SK-N-SH (cell line): ENCODE measurements at regions not wholly inside any gene's neighbourhood (a gene's known extent, or its start where the extent isn't known, plus 50 kb on each side); places are given as distances from the start of the nearest gene placed in this dataset.

Experiments used
- CTCF ChIA-PET: fragments of 300-600, 350-600 bp; formaldehyde crosslinking; extraction: SDS; loops from one replicate; lab custom pipeline; 2021; lab: Yijun Ruan, JAX
- POLR2A ChIA-PET: fragments of 350-600 bp; sonication (Branson Sonifier 250); formaldehyde crosslinking; extraction: SDS; loops from one replicate; lab custom pipeline; 2020; ENCODE audit warnings: antibody characterized with exemption, inconsistent platforms; lab: Yijun Ruan, JAX
- DNase-seq: peaks from one replicate; pipeline ENCODE4 v3.0.0; 2012
- H2AFZ ChIP-seq: fragments of 200-600 bp; sonication (generic); 2 replicates; pipeline ENCODE4 v1.8.1; 2016; ENCODE audit warnings: antibody characterized with exemption, mild to moderate bottlenecking, low read depth
- H3F3A ChIP-seq: fragments of 200-600 bp; sonication (generic); replicated peaks from 2 replicates; pipeline ENCODE3; 2016; ENCODE audit warnings: antibody characterized with exemption, mild to moderate bottlenecking; ENCODE audit not compliant: insufficient read depth
- H3K27ac ChIP-seq, 2 experiments: fragments of 200-500 bp in 1 of 2; fragments of 200-600 bp in 1 of 2; sonication (Bioruptor generic) in 1 of 2; sonication (generic), shearing (Covaris generic) in 1 of 2; 2 replicates each; pipeline versions ENCODE4 v1.5.1 to v1.6.1; 2014 to 2016; ENCODE audit warnings: low read depth in 2 of 2, inconsistent platforms in 1 of 2, low read length in 1 of 2, mild to moderate bottlenecking in 1 of 2, mixed read lengths in 1 of 2
- H3K27me3 ChIP-seq: fragments of 200-600 bp; sonication (generic), shearing (Covaris generic); 2 replicates; pipeline ENCODE4 v1.6.1; 2016; ENCODE audit warnings: mixed run types; ENCODE audit not compliant: insufficient read depth
- H3K36me3 ChIP-seq, 2 experiments: fragments of 200-500 bp in 1 of 2; fragments of 200-600 bp in 1 of 2; sonication (Bioruptor generic) in 1 of 2; sonication (generic) in 1 of 2; replicated peaks in 1 of 2; 2 replicates each; pipeline versions ENCODE3 to v1.5.1; 2014 to 2016; ENCODE audit warnings: low read length in 1 of 2, mild to moderate bottlenecking in 1 of 2; ENCODE audit not compliant: insufficient read depth in 2 of 2, control insufficient read depth in 1 of 2
- H3K4me1 ChIP-seq, 2 experiments: fragments of 200-500 bp in 1 of 2; fragments of 200-600 bp in 1 of 2; sonication (Bioruptor generic) in 1 of 2; sonication (generic), shearing (Covaris generic) in 1 of 2; 2 replicates each; pipeline versions ENCODE4 v1.5.1 to v1.6.1; 2014 to 2016; ENCODE audit warnings: low read depth in 1 of 2, low read length in 1 of 2, mixed run types in 1 of 2; ENCODE audit not compliant: insufficient read depth in 2 of 2, control insufficient read depth in 1 of 2
- H3K4me2 ChIP-seq: fragments of 200-600 bp; sonication (generic), shearing (Covaris generic); 2 replicates; pipeline ENCODE4 v1.6.1; 2017; ENCODE audit warnings: mixed run types
- H3K4me3 ChIP-seq, 2 experiments: fragments of 200-500 bp in 1 of 2; fragments of 200-600 bp in 1 of 2; sonication (Bioruptor generic) in 1 of 2; sonication (generic), shearing (Covaris generic) in 1 of 2; 2 replicates each; pipeline versions ENCODE4 v1.5.1 to v1.8.1; 2014 to 2016; ENCODE audit warnings: low read depth in 2 of 2, inconsistent platforms in 1 of 2, low read length in 1 of 2, mild to moderate bottlenecking in 1 of 2, mixed read lengths in 1 of 2, moderate library complexity in 1 of 2
- H3K79me2 ChIP-seq: fragments of 200-600 bp; sonication (generic); 2 replicates; pipeline ENCODE4 v1.8.1; 2017; ENCODE audit warnings: mild to moderate bottlenecking; ENCODE audit not compliant: insufficient read depth
- H3K9ac ChIP-seq: fragments of 200-600 bp; sonication (generic); 2 replicates; pipeline ENCODE4 v1.6.1; 2017; ENCODE audit warnings: mixed run types
- H3K9me2 ChIP-seq: fragments of 200-600 bp; sonication (generic); 2 replicates; pipeline ENCODE4 v1.6.1; 2017; ENCODE audit warnings: mixed run types
- H3K9me3 ChIP-seq: fragments of 200-600 bp; sonication (generic); 2 replicates; pipeline ENCODE4 v1.6.1; 2017; ENCODE audit warnings: mixed run types, mild to moderate bottlenecking, moderate library complexity
- H4K20me1 ChIP-seq: fragments of 200-600 bp; sonication (generic); 2 replicates; pipeline ENCODE4 v1.6.1; 2017; ENCODE audit warnings: mild to moderate bottlenecking, mixed run types; ENCODE audit not compliant: insufficient read depth
- CHD2 ChIP-seq: fragments of 150-350 bp; IDR thresholded peaks from 2 replicates; pipeline ENCODE4 v1.6.1; 2018; ENCODE audit warnings: low read length; ENCODE audit not compliant: partially characterized antibody
- CTCF ChIP-seq: fragments of 200-600 bp; sonication (generic); IDR thresholded peaks from 2 replicates; pipeline ENCODE4 v1.6.1; 2017; ENCODE audit warnings: antibody characterized with exemption, mild to moderate bottlenecking, moderate library complexity
- EZH2phosphoT487 ChIP-seq: fragments of 200-600 bp; sonication (generic); IDR thresholded peaks from 2 replicates; pipeline ENCODE4 v1.6.1; 2017; ENCODE audit warnings: low read depth, mixed run types, mild to moderate bottlenecking, antibody characterized with exemption, moderate library complexity, borderline replicate concordance
- FOXM1 ChIP-seq: IDR thresholded peaks from 2 replicates; pipeline ENCODE4 v1.4.0; 2012; ENCODE audit warnings: low read depth, mild to moderate bottlenecking
- GATA2 ChIP-seq: sonication (generic); formaldehyde crosslinking; IDR thresholded peaks from 2 replicates; pipeline ENCODE4 v1.5.0; 2020; ENCODE audit warnings: mild to moderate bottlenecking, missing genetic modification reagents
- IRF3 ChIP-seq: fragments of 150-350 bp; IDR thresholded peaks from 2 replicates; pipeline ENCODE4 v1.6.1; 2016; ENCODE audit warnings: mild to moderate bottlenecking, low read depth, low read length
- NFIC ChIP-seq: IDR thresholded peaks from 2 replicates; pipeline ENCODE4 v1.4.0; 2012; ENCODE audit warnings: borderline replicate concordance
- NRF1 ChIP-seq: IDR thresholded peaks from 2 replicates; pipeline ENCODE4 v1.6.1; 2012; ENCODE audit warnings: low read depth, mild to moderate bottlenecking, low read length
- PBX3 ChIP-seq: IDR thresholded peaks from 2 replicates; pipeline ENCODE4; 2012
- POLR2AphosphoS5 ChIP-seq: IDR thresholded peaks from 2 replicates; pipeline ENCODE4 v1.6.1; 2012; ENCODE audit warnings: low read depth, low read length
- REST ChIP-seq: IDR thresholded peaks from 2 replicates; pipeline ENCODE4 v1.6.1; 2012; ENCODE audit warnings: mild to moderate bottlenecking, low read depth, low read length, moderate library complexity
- RFX5 ChIP-seq: IDR thresholded peaks from 2 replicates; pipeline ENCODE4 v1.6.1; 2012; ENCODE audit warnings: mild to moderate bottlenecking, improper control_type of control experiment, low read length
- RXRA ChIP-seq: IDR thresholded peaks from 2 replicates; pipeline ENCODE4 v1.4.0; 2012; ENCODE audit warnings: low read depth, mild to moderate bottlenecking, borderline replicate concordance
- SIN3A ChIP-seq: IDR thresholded peaks from 2 replicates; pipeline ENCODE4 v1.6.1; 2012; ENCODE audit warnings: low read depth, mild to moderate bottlenecking, low read length, moderate library complexity, borderline replicate concordance
- TAF1 ChIP-seq: IDR thresholded peaks from 2 replicates; pipeline ENCODE4 v1.6.1; 2012; ENCODE audit warnings: low read depth, mild to moderate bottlenecking, low read length, moderate library complexity, borderline replicate concordance
- TEAD4 ChIP-seq: IDR thresholded peaks from 2 replicates; pipeline ENCODE4 v1.4.0; 2012; ENCODE audit warnings: mild to moderate bottlenecking, borderline replicate concordance; ENCODE audit not compliant: insufficient read depth
- USF2 ChIP-seq: fragments of 150-350 bp; IDR thresholded peaks from 2 replicates; pipeline ENCODE4 v1.6.1; 2017; ENCODE audit warnings: antibody characterized with exemption, low read length, low read depth, borderline replicate concordance
- WGBS: methylation state at CpG from one replicate; pipeline ENCODE4 v1.1.6; 2017; ENCODE audit warnings: low lambda C conversion rate; 5-methylcytosine and 5-hydroxymethylcytosine counted together
- TF ChIP-seq, protein P1 (sequence below): IDR thresholded peaks from 2 replicates; pipeline ENCODE4 v1.4.0; 2012; ENCODE audit warnings: low read depth, borderline replicate concordance

GRCh38 chr7:153401795-153402720 is 642.5 kb downstream of the ACTR3B start:
- Histone ChIP-seq H3K27me3 (no peaks in the 10 kb centered on the region), H3K36me3 (no peaks in the 10 kb centered on the region), H3K4me3 (no peak overlapping the region), H3K9me2 (no peaks in the 10 kb centered on the region), H3K79me2 (no peaks in the 10 kb centered on the region), H3K4me1 (no peaks in the 10 kb centered on the region), H3K9me3 (no peaks in the 10 kb centered on the region), H2AFZ (no peak overlapping the region), H4K20me1 (no peaks in the 10 kb centered on the region), H3K9ac (no peak overlapping the region), H3K27ac (no peak overlapping the region), H3F3A (no peaks in the 10 kb centered on the region), H3K4me2 (no peak overlapping the region)
- WGBS: 9% methylated on average over 9 of the region's 9 CpGs
- ChIA-PET CTCF (no interaction called here), POLR2A (no interaction called here)
- no peak for DNase-seq
- TF ChIP-seq GATA2 (CRISPR knock-in tag): no peak
- TF ChIP-seq TAF1: no peak
- no peak for TF ChIP-seq FOXM1
- no peak for TF ChIP-seq SIN3A
- no peak for TF ChIP-seq RXRA
- TF ChIP-seq TEAD4: no peak
- TF ChIP-seq REST: no peak
- no peak for TF ChIP-seq USF2
- TF ChIP-seq, protein P1, sequence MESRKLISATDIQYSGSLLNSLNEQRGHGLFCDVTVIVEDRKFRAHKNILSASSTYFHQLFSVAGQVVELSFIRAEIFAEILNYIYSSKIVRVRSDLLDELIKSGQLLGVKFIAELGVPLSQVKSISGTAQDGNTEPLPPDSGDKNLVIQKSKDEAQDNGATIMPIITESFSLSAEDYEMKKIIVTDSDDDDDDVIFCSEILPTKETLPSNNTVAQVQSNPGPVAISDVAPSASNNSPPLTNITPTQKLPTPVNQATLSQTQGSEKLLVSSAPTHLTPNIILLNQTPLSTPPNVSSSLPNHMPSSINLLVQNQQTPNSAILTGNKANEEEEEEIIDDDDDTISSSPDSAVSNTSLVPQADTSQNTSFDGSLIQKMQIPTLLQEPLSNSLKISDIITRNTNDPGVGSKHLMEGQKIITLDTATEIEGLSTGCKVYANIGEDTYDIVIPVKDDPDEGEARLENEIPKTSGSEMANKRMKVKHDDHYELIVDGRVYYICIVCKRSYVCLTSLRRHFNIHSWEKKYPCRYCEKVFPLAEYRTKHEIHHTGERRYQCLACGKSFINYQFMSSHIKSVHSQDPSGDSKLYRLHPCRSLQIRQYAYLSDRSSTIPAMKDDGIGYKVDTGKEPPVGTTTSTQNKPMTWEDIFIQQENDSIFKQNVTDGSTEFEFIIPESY: no peak
- no peak for TF ChIP-seq IRF3
- TF ChIP-seq POLR2AphosphoS5: no peak
- TF ChIP-seq CTCF: no peak
- no peak for TF ChIP-seq NFIC
- no peak for TF ChIP-seq RFX5
- TF ChIP-seq CHD2: no peak
- no peak for TF ChIP-seq NRF1
- no peak for TF ChIP-seq PBX3
- no peak for TF ChIP-seq EZH2phosphoT487
